Duodenal mucosa (tissue), 2 donors: ENCODE measurements at regions not wholly inside any gene's neighbourhood (a gene's known extent, or its start where the extent isn't known, plus 50 kb on each side); places are given as distances from the start of the nearest gene placed in this dataset.

Source experiments
- H3K27ac ChIP-seq: one replicate; pipeline ENCODE4 v1.7.0; 2013; ENCODE audit warnings: low read depth, low read length
- H3K27me3 ChIP-seq, 2 donors: one replicate each; pipeline ENCODE4 v1.7.0; 2013; ENCODE audit warnings: low read length in 2 of 2, control low read depth in 1 of 2; ENCODE audit not compliant: insufficient read depth in 2 of 2, control insufficient read depth in 1 of 2
- H3K36me3 ChIP-seq, 2 donors: one replicate each; pipeline ENCODE4 v1.7.0; 2013; ENCODE audit warnings: low read length in 2 of 2, control low read depth in 1 of 2; ENCODE audit not compliant: insufficient read depth in 2 of 2, control insufficient read depth in 1 of 2
- H3K4me1 ChIP-seq, 2 donors: one replicate each; pipeline ENCODE4 v1.7.0; 2013; ENCODE audit warnings: low read length in 2 of 2, control low read depth in 1 of 2; ENCODE audit not compliant: insufficient read depth in 2 of 2, control insufficient read depth in 1 of 2
- H3K4me3 ChIP-seq, 2 donors: one replicate each; pipeline ENCODE4 v1.7.0; 2013; ENCODE audit warnings: low read length in 2 of 2, low read depth in 1 of 2
- H3K9ac ChIP-seq, 2 donors: one replicate each; pipeline ENCODE4 v1.7.0; 2013; ENCODE audit warnings: low read length in 2 of 2, low read depth in 1 of 2
- H3K9me3 ChIP-seq, 2 donors: one replicate each; pipeline ENCODE4 v1.7.0; 2013; ENCODE audit warnings: low read length in 2 of 2, control low read depth in 1 of 2; ENCODE audit not compliant: control insufficient read depth in 1 of 2

DNA sequence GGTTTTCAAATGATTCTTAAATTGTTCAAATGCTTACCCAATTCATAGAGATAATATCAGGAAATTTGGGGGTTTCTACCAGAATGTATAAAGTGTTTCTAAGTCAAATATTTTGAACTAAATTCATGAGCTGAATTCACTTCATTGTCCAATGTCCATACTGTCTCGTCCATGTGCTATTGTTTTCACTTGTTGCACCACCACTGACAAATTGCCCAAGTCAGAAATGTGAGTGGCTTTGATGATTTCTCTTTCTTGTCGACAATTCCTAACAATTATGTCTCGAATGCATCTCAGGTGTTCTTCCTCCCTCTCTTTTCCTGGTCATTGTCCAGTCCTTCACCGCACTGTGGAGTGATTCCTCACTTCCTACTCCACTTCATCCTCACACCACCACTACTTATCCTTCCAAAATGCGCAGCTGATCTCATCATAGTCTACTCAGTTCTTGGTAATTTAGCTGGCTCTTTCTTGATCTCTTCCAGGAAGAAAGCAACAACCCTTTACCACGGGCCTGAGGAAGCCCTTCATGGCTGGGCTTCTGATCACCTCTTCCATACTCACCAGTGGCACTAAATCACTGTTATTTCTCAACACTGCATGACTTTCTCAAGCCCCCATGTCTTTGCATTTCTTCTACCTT, 161.1 kb downstream of the FOXA2 start:
- H3K36me3 ChIP-seq = no peaks in the 10 kb centered on the region
- no peak overlapping the region for H3K4me3 ChIP-seq
- no peaks in the 10 kb centered on the region for H3K4me1 ChIP-seq
- no peaks in the 10 kb centered on the region for H3K27me3 ChIP-seq
- H3K9me3 ChIP-seq = no peaks in the 10 kb centered on the region
- H3K27ac ChIP-seq = no peak overlapping the region
- no peak overlapping the region for H3K9ac ChIP-seq

GRCh38 chr20:22420116-22420598, 164.2 kb downstream of the FOXA2 start:
- Histone ChIP-seq H3K9ac (no peak overlapping the region), H3K27ac (no peak overlapping the region)

DNA sequence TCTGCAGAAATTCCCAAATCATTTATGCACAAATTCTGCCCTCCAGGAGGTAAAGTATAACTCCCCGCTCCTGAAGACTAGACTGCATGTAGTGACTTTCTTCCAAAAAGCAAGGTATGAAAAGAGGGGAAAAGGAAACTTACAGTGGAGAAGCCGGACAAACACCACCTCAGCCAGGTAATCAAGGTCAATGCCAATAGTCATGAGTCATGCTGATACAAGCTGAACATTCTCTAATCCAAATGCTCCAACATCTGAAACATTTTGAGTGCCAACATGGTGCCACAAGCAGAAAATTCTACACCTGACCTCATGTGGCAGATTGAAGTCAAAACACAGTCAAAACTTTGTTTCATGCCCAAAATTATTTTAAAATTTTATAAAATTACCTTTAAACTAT, 165.6 kb downstream of the FOXA2 start:
- no peaks in the 10 kb centered on the region for H3K4me1 ChIP-seq
- no peaks in the 10 kb centered on the region for H3K36me3 ChIP-seq
- no peak overlapping the region for H3K27ac ChIP-seq
- no peaks in the 10 kb centered on the region for H3K9me3 ChIP-seq
- H3K4me3 ChIP-seq = no peak overlapping the region
- H3K9ac ChIP-seq = no peak overlapping the region
- H3K27me3 ChIP-seq = no peaks in the 10 kb centered on the region

More at GRCh38 chr20:22420116-22420598, 164.2 kb downstream of the FOXA2 start:
- H3K4me1 ChIP-seq = no peaks in the 10 kb centered on the region
- no peak overlapping the region for H3K4me3 ChIP-seq
- H3K27me3 ChIP-seq = no peaks in the 10 kb centered on the region
- H3K9me3 ChIP-seq = no peaks in the 10 kb centered on the region
- no peaks in the 10 kb centered on the region for H3K36me3 ChIP-seq

- H3K27ac ChIP-seq = no peak overlapping the region
- no peaks in the 10 kb centered on the region for H3K27me3 ChIP-seq
- H3K9ac ChIP-seq = no peak overlapping the region
- no peaks in the 10 kb centered on the region for H3K36me3 ChIP-seq
- peaks cover 7 to 12% of the 10 kb centered on the region in 2 donors for H3K4me1 ChIP-seq
- H3K9me3 ChIP-seq = no peaks in the 10 kb centered on the region
- H3K4me3 ChIP-seq = no peak overlapping the region
Observed at GRCh38 chr20:22414305-22414742, 170.0 kb downstream of the FOXA2 start.

GRCh38 chr20:22412977-22413868, 171.1 kb downstream of the FOXA2 start:
- Histone ChIP-seq H3K36me3 (no peaks in the 10 kb centered on the region), H3K9ac (no peak overlapping the region), H3K4me3 (no peak overlapping the region), H3K27me3 (no peaks in the 10 kb centered on the region), H3K4me1 (peaks cover 7 to 12% of the 10 kb centered on the region in 2 donors), H3K9me3 (no peaks in the 10 kb centered on the region), H3K27ac (no peak overlapping the region)

- Histone ChIP-seq H3K27ac (no peak overlapping the region), H3K36me3 (no peaks in the 10 kb centered on the region), H3K27me3 (no peaks in the 10 kb centered on the region), H3K4me3 (no peak overlapping the region), H3K9me3 (no peaks in the 10 kb centered on the region), H3K9ac (no peak overlapping the region), H3K4me1 (peaks cover 7 to 12% of the 10 kb centered on the region in 2 donors)
Observed at GRCh38 chr20:22411627-22412450, 172.5 kb downstream of the FOXA2 start.

DNA sequence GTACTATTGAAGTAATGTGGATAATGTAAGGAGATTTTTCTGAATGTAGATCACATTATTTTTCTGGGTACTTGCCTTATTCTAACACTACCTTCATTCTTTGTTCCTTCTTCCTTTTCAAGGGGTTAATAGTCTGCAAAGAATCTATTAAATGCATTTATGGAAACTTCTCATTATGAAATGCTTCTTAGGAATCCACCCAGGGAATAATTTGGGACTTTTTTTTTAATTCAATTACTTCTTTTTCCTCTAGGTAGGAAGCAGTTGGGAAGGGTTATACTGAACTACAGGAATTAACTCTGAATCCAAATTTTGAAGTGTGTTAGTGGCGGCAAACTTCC, 173.1 kb downstream of the FOXA2 start:
- Histone ChIP-seq H3K27ac (no peak overlapping the region), H3K36me3 (no peaks in the 10 kb centered on the region), H3K27me3 (no peaks in the 10 kb centered on the region), H3K9ac (no peak overlapping the region), H3K4me3 (no peak overlapping the region), H3K9me3 (no peaks in the 10 kb centered on the region), H3K4me1 (peaks cover 7 to 12% of the 10 kb centered on the region in 2 donors)

- Histone ChIP-seq H3K27ac (no peak overlapping the region), H3K4me1 (peaks cover 7 to 12% of the 10 kb centered on the region in 2 donors), H3K4me3 (no peak overlapping the region), H3K36me3 (no peaks in the 10 kb centered on the region), H3K27me3 (no peaks in the 10 kb centered on the region), H3K9ac (no peak overlapping the region), H3K9me3 (no peaks in the 10 kb centered on the region)
Observed at GRCh38 chr20:22410556-22411130, 173.7 kb downstream of the FOXA2 start.

GRCh38 chr20:22408521-22409402, 175.6 kb downstream of the FOXA2 start:
- H3K9me3 ChIP-seq = no peaks in the 10 kb centered on the region
- no peak overlapping the region for H3K4me3 ChIP-seq
- H3K36me3 ChIP-seq = no peaks in the 10 kb centered on the region
- H3K27me3 ChIP-seq = no peaks in the 10 kb centered on the region
- H3K9ac ChIP-seq = no peak overlapping the region
- H3K4me1 ChIP-seq = peaks cover 7 to 22% of the 10 kb centered on the region in 2 donors
- no peak overlapping the region for H3K27ac ChIP-seq
